Activated CD4-positive, alpha-beta T cell treated with anti-CD3 and anti-CD28 coated beads, Interleukin-2, Interleukin-6, amounts not matched to agents 100 ng/mL and 50 ng/mL, durations not matched to agents 16 hours and 8 hours (primary cell): ENCODE measurements at regions not wholly inside any gene's neighbourhood (a gene's known extent, or its start where the extent isn't known, plus 50 kb on each side); places are given as distances from the start of the nearest gene placed in this dataset.

Experiments used
- DNase-seq: peaks from one replicate; pipeline ENCODE4 v3.0.0-alpha.2; 2020

DNA sequence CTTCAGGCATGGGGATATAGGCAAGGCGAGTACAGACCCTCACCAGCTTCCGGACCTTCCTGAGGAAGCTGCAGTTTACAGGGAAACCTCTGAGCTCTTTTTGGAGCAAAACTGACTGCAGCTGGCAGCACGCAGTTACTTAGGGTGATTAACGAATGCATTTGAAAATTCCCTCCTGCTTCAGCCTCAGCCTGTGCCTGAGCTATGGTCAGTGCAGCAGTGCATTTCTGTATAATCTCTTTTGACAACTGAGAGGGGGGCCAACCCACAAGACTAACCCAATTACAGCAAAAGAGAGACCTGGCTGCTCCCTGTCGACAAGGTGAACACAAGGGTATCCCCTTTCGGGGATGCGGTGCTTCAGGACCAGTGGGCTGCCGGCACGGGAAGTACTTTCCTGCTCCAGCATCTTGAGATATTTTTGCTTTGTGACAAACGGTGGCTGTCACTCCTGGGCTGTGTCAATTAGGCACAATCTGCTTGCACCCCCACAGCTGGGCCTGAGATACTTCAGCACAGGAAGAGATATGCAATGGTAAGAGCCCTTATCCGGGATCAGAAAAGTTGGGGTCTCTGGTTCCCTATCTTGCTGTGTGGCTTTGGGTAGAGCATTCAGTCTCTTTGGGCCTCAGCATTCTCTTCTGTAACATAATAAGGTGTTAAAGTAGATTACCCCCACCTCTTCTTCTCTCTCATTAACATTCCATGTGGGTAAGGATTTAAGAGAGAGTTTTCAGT, 141.0 kb downstream of the TMEM17 start:
- no peak for DNase-seq

DNA sequence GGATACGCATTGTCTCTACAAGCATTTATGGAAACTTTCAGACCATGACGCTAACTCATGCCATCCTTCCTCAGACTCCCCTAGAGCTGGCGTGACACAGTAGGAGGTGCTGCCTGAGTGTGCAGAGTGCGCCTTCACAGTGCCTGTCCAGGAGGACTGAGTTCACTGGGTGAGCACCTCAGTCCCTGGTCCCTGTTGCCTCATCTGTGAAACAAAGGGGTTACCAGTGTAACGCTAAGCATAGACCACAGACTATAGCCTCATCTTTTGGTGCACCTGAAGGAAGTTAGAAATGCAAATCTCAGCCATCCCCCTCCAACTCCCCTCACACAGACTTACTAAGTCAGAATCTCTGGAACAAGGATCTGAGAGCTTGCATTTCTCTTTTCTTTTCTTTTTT, 142.8 kb downstream of the TMEM17 start:
- DNase-seq = no peak

DNA sequence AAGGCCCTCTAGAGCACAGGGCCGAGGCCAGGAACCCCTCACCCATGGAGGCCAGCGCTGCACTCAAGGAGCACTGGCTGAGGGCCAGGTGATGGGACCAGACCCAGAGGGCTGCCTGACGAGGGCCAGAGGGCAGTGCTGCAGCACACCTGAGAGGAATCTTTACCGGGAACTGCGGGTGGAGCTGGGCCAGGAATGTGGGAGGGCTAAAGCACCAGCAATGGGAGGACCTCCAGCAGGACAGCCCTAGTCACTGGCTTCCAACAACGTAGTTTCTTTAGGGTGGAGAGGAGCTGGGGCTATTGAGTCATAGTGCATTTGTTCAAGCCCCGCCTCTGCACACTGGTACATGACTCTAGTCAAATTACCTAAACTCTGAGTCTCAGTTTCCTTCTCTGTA, 143.4 kb downstream of the TMEM17 start:
- no peak for DNase-seq

DNA sequence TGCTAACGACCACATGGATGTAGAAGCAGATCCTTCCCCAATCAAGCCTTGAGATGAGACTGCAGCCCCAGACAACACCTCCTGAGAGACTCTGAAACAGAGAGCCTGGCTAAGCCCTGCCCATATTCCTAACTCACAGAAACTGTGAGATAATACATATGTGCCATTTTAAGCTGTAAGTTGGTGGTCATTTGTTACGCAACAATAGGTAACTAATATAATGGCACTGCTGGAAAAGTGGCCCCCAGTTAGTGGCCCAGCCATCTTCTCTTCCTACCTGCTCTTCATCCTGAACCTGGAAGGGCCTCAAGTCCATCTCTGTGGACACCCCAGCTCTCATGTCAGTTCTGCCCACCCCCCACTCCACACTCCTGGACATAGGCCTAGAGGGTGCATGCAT, 144.0 kb downstream of the TMEM17 start:
- DNase-seq = no peak

DNA sequence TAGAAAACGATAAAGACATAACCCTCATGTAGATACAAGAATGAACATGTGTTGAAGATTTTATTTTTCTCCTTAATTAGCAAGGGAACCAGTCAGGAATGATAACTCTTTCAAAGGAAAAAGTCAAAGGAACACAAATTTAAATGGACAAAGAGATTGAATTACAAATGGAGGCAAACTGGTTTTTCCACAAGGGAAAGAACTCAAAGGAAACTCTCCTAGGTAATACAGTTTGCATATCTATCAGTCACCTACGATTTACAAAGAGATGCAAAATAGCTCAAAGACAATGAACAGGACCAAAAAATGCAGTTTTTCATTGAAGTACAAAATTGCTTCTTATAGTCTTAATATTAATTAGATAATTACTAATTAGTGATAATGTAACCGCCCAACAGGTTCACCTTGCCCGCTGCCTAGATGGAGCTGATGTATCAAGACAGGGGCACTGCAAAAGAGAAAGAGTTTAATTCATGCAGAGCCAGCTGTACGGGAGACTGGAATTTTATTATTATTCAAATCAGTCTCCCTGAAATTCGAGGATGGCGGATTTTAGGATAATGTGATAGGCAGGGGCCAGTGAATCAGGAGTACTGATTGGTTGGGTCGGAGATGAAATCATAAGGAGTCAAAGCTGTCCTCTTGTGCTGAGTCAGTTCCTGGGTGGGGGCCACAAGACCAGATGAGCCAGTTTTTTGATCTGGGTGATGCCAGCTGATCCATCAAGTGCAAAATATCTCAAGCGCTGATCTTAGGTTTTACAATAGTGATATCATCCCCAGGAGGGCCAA, 151.0 kb downstream of the TMEM17 start:
- no peak for DNase-seq

DNA sequence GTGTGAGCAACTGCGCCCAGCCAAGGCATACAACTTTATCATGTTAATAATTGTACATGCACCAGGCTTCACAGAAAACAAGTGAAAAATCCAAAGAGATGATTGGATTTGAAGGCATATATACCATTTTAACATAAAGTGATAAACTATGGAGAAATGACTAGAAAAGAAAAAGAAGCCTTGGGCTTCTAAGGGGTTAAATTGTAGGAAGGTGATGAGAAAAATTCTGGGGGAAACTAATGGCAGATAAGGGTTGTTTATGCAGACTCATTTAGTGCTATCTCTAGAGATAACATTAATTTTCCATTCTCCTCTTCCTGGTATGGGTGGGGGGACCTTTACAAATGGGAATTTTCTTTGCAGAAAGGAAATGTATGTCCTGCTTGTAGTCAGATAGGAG, 154.0 kb downstream of the TMEM17 start:
- no peak for DNase-seq

DNA sequence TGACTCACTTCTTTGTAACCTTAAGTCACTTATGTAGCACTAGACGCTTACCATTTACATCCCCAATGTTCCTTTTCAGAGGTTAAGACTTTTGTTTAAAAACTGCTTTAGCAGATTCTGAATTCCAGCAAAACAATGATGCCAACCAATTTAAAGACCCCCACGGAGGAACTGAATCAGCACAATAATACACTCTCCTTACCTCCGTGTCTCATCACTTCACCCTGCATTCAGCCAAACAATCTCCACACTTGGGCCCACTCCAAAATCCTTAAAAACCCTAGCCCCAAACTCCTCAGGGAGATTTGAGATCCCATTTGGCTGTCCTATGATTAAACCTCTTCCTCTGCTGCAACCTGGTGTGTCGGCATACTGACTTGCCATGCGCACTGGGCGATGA, 153.9 kb downstream of the B3GNT2 start:
- DNase-seq = no peak

DNA sequence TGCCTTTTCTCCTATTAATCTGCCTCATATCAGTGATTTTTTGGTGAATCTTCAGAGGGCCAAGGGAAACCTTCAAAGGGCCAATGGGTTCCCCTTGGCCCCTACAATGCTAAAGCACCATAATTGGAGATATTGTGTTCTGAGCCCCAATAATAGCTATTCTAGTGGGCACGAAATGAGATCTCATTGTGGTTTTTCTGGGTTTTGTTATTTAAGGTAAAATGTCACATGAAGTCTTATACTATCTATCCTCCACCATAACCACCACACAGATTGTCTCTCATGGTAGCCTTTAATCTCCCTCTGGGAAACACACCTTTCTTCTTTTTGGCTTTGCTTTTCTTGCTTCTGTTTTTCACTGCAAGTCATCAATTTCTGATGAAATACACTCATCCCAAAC, 152.8 kb downstream of the B3GNT2 start:
- no peak for DNase-seq

DNA sequence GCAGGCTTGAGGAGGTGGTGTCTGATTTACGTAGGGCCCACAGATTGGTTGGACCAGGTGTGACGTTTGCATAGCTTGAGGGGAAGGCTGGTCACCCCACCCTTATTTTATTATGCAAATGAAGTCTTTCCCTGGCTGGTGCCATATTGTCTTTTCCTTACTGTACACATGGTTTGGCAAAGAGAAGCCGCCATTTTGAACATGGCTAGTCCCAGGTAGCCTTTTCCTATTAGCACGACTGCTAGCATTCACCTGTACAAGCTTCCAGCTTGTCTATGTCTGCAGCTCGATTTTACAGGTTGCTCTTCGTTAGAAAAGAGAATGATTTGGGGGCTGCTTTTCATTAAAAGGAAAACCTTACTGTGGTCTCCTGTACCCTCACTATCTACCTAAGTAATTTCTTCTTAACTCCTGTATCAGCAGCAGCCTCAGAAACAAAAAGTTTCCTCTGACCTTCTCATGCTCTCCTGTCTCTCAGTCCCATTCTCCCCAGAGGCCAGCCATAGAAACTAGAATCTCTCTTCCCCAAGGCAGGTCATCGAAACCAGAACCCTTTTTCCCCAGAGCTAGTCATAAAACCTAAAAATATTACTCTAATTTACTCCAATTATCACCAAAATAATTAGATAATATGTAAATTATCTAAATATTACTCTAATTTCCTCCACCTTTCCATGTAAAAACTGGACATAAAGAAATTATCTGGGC, 151.8 kb downstream of the B3GNT2 start:
- DNase-seq = no peak

DNA sequence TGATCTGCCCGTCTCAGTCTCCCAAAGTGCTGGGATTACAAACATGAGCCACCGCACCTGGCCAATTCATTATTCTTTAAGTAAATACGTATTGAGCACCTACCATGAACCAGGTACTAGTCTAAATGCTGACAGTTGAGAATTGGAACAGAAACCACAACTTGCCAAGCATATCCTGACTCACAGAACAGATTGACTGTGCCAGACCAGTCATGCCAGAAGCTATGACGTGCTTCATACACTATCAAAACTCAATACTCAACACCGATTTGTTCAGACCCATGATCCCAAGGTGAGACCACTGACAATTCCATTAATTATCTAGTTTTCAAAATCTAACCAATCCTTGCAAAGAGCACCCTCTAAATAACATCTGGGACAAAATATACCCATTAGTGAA, 148.6 kb downstream of the B3GNT2 start:
- DNase-seq = peak; percentile 10

DNA sequence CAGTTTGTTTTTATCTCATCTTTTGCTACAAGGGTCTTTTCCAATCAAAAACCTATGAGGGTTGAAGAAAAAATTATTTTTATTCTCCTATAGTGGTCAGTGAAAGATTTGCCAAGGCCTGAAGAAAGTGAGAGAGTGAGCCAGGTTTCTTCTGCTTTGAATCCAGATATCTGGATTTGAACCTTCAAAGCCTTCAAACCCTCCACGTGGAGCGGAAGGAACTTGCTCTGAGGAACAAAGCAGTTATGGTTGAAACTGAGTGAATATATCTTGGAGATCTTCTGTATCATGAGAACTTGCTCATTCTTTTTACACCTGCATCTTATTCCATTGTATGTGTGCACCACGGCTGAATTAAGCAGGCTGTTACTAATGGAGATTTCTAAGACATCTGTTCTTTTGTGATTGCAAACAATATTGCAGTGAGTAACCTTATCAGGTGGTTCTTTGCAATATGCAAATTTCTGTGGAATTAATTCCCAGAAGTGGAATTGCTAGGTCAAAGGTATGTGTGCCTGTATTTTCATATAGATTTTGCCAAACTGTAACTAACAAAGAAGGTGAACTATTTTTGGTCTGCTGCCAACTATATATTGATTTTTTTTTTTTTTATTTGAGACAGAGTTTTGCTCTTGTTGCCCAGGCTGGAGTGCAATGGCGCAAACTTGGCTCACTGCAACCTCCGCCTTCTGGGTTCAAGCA, 147.9 kb downstream of the B3GNT2 start:
- DNase-seq = no peak

DNA sequence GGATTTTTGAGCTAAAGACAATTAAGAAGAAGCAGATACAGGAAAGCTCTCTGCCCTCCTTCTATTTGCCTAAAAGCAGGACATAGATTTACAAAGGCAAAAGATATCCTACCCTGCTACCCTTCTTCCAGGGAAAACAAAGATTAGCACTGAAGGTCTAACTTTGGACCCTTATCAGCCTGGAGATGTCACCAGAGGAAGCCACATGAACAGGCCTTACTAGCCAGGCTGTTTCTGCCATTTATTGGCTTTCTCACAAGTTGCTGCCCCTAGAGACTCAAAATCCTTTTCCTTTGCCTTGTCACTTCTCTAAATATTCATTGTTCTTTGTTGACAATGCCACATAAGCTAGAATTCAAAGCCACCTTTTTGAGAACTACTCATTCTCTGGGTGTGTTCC, 147.3 kb downstream of the B3GNT2 start:
- no peak for DNase-seq

DNA sequence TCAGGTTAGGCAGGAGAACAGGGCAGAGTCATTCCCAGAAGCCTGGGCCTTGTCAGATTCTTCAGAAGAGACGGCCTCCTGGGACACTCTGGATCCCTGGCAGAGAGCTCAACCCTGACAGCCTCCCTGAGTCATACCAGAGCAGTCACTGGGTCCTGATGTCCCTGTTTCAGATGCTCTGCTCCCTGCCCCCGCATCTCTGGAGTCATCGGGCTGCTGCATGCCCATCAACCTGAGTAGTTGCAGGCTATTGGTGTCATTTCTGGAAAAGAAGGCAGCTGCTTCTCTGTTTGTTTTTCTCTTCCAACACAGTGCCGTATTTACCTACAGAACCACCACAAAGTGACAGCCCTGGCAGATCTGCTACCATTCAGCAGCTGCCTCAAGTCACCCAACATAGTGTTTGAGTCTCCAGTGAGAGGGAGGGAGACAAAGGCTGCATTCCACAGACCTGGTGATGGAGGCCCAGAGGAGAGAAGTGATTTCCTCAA, 145.1 kb downstream of the B3GNT2 start:
- DNase-seq = peak; percentile 12

DNA sequence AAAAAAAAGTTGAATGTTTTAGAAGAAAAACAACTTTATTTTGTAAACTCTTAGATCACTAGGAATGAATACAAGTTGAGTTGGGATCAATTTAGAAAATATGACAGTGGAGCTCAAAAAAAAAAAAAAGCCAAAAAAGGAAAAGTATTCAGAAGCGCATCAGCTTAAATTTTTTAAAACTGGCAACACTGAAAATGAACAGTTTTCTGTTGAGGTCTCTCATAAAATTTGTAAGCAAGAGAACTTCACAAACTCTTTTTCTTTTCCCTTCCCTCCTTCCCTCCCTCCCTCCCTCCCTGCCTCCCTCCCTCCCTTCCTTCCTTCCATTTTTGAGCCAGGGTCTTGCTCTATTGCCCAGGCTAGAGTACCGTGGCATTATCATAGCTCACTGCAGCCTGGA, 143.9 kb downstream of the B3GNT2 start:
- no peak for DNase-seq

DNA sequence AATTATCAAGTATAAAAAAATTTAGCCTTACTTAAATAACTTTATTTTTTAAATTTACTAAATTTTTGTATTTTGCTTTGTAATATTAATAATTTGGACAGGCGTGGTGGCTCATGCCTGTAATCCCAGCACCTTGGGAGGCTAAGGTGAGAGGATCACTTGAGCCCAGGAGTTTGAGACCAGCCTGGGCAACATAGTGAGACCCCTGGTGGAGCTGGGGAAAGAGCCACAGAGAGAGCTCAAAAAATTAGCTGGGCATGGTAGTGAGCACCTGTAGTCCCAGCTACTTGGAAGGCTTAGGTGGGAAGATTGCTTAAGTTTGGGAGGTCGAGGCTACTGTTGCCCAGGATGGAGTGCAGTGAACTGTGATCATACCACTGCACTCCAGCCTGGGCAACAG, 143.5 kb downstream of the B3GNT2 start:
- DNase-seq = no peak

DNA sequence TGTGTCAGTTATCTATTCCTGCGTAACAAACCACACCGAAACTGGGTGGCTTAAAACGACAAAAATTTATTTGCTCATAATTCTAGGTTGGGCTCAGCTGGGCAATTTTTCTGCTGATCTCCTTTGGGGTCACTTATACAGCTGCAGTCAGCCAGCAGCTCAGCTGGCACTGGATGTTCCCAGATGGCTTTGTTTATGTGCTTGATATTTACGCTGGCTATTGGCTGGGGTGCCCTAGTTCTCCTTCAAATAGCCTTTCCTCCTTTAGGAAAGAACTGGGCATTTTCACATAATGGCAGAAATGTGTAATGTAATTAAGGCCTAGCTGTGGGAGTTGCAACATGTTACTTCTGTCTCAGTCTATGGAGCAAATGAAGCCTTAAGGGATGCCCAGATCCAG, 142.2 kb downstream of the B3GNT2 start:
- DNase-seq = no peak

DNA sequence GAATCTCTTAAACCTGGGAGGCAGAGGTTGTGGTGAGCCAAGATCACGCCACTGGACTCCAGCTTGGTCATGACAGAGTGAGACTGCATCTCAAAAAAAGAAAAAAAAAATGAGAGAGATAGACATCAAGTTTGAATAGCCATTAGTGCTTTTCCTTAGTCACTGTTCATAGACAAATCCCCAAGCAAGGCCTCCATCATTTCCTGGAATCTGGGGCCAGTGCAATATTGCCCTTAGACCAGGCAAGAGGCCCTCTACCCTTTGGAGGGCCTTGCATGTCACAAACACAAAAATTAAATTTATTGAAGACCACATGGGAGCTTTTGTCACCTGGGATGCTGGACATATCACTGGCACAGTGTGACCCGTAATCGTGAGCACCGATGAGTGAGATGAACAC, 141.5 kb downstream of the B3GNT2 start:
- no peak for DNase-seq

DNA sequence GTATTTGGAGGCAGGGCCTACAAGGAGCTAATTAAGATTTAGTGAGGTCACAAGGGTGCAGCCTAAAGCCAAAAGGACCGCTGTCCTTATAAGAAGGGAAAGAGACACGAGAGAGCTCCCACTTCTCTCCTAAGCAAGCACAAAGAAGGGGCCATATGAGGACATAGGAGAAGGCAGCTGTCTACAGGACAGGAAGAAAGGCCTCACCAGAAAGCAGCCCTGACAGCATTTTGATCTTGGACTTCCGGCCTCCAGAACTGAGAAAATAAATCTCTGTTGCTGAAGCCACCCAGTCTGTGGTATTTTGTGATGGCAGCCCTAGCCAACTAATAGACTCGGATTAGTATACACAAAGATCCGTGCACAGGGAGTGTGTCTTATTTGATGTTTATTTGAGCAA, 139.7 kb downstream of the B3GNT2 start:
- DNase-seq = no peak

DNA sequence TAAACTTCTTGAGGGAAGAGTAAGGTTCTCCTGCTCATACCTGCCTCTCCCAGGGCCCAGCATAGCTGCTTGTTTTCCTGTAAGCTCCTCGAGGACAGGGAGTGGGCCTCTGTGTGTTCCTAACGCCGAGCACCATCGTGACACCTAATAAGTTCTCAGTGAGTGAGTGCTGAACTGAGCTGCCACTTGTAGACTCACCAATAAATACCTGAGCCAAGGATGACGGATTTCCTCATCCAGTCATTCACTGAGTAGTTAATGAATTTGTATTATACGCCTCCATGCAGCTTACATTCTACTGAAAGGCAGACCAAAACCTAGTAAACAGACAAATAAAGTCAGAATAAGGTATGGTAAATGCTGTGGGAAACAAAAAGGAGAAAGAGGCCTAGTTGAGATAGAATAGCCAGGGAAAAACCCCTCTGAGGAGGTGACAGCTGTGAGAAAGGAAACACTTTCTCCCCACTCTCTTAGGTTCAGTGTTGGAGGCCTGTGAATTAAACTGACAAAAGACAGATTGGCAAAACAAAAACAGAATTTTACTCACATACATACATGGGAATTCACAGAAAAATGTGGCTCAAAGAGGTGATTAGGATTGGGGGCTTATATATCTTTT, 138.6 kb downstream of the B3GNT2 start:
- no peak for DNase-seq

DNA sequence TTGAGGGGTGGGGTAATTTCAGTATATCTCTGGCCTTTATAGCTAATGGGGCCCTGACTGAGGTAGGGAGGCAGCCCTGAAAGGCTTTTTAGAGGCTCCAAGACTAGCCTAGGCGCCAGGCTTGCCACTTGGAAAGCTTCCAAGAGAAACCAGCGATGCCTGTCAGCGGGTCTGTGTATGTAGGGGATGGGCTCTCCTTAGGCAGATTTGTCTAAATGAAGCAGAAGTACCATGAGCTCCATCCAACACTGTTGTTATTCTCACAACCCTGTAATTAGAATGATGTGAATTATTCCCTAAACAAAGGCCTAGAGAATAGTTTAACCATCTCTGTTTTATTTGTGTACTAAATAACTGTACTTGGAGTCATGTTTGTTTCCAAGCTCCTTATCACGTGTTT, 138.1 kb downstream of the B3GNT2 start:
- DNase-seq = no peak

DNA sequence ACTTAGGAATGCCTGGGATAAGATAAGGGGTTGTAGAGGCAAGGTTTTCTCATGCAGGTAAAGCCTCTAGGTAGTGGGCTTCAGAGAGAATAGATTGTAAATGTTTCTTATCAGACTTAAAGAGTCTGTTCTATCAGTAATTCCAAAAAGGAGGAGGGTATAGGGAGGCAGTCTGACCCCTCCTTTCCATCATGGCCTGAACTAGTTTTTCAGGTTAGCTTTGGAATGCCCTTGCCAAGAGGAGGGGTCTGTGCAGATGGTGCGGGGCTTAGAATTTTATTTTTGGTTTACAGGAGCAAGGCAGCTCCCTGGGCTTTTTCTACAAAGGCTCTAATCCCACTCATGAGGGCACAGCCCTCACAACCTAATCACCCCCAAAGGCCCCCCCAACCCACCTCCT, 135.0 kb downstream of the B3GNT2 start:
- no peak for DNase-seq

DNA sequence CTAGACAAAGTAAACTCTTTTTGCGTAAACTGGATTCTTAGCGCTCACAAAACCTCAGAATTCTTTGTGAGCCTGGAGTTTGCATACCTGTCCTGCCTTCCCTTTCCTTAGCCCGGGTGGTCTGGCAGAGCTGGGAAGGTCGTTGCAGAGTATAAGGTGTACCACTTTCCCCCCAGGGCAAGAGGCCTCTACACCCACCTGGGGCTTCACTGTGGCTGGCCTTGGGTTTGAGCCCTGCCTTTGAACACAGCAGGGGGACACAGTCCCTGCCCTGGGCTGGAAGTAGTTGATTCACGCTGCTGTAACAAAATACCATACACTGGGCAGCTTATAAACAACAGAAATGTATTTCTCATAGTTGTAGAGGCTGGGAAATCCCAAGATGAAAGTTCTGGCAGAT, 133.9 kb downstream of the B3GNT2 start:
- DNase-seq = no peak

DNA sequence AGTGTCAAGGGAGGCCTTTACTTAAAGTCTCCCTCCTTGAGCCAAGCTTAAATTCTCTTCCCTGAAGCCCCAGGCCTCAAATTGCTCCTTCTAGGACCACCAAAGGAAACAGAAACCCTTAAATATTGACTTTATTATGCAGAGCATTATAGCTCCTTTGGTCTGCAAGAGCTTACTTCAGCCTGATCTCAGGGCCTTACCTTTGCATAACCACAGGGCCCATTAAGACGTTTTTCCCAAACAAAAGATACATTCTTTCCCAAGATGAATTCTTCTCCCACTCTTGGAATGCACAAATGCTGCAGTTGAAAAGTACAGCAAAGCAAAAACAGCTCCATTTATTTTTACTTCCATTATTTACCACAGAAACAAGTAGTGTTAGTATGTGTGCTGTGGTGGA, 130.8 kb downstream of the B3GNT2 start:
- DNase-seq = no peak
